ENCODE measurements at regions not wholly inside any gene's neighbourhood (a gene's known extent, or its start where the extent isn't known, plus 50 kb on each side); places are given as distances from the start of the nearest gene placed in this dataset.

- H2AFZ ChIP-seq (ENCODE audit: low read depth, low read length) = no peak overlapping the region
- no peaks in the 10 kb centered on the region for H3K27me3 ChIP-seq (ENCODE audit: insufficient read depth, low read depth, low read length)
- no peaks in the 10 kb centered on the region for H3K36me3 ChIP-seq (ENCODE audit: insufficient read depth, low read length)
- H3K4me3 ChIP-seq (ENCODE audit: low read length) = no peak overlapping the region
- H3K9me2 ChIP-seq (ENCODE audit: insufficient read depth, low read length) = no peaks in the 10 kb centered on the region
- H3K9ac ChIP-seq (ENCODE audit: low read length) = no peak overlapping the region
- no peaks in the 10 kb centered on the region for H3F3A ChIP-seq (ENCODE audit: insufficient read depth, low read length, poor library complexity, severe bottlenecking)
- TF ChIP-seq EP300 (conservative IDR thresholded peaks at IDR 0.05; ENCODE audit: poor library complexity, severe bottlenecking) (no peak), REST (IDR thresholded peaks at IDR 0.05; ENCODE audit: borderline replicate concordance) (no peak), CTCF (IDR thresholded peaks at IDR 0.05; ENCODE audit: poor library complexity, severe bottlenecking) (no peak), MXI1 (conservative IDR thresholded peaks at IDR 0.05; ENCODE audit: poor library complexity, severe bottlenecking) (no peak)
- no peaks in the 10 kb centered on the region for H3K9me3 ChIP-seq (ENCODE audit: low read length)
- H3K79me2 ChIP-seq (replicated peaks; ENCODE audit: insufficient read depth, low read length) = no peaks in the 10 kb centered on the region
- no peak overlapping the region for H3K4me2 ChIP-seq (ENCODE audit: low read length)
- H4K20me1 ChIP-seq (ENCODE audit: insufficient read depth) = no peaks in the 10 kb centered on the region
- H3K27ac ChIP-seq (ENCODE audit: low read length) = no peak overlapping the region
These were observed 548.0 kb upstream of the IGFBP7 start for GRCh38 chr4:57658188-57658587.

- Histone ChIP-seq H3K36me3 (ENCODE audit: insufficient read depth, low read length) (no peaks in the 10 kb centered on the region), H3K4me2 (ENCODE audit: low read length) (no peak overlapping the region), H2AFZ (ENCODE audit: low read depth, low read length) (no peak overlapping the region), H3K9me3 (ENCODE audit: low read length) (no peaks in the 10 kb centered on the region), H4K20me1 (ENCODE audit: insufficient read depth) (no peaks in the 10 kb centered on the region), H3F3A (ENCODE audit: insufficient read depth, low read length, poor library complexity, severe bottlenecking) (no peaks in the 10 kb centered on the region), H3K4me3 (ENCODE audit: low read length) (no peak overlapping the region), H3K27me3 (ENCODE audit: insufficient read depth, low read depth, low read length) (no peaks in the 10 kb centered on the region), H3K27ac (ENCODE audit: low read length) (no peak overlapping the region), H3K9ac (ENCODE audit: low read length) (no peak overlapping the region), H3K9me2 (ENCODE audit: insufficient read depth, low read length) (no peaks in the 10 kb centered on the region), H3K79me2 (replicated peaks; ENCODE audit: insufficient read depth, low read length) (no peaks in the 10 kb centered on the region)
- TF ChIP-seq POLR2AphosphoS5 (IDR thresholded peaks at IDR 0.05) (no peak), RAD21 (conservative IDR thresholded peaks at IDR 0.05) (no peak)
These were observed 545.2 kb upstream of the IGFBP7 start for GRCh38 chr4:57655342-57655741.

GRCh38 chr4:57652779-57653178 lies 542.6 kb upstream of the IGFBP7 start:
- TF ChIP-seq CTCF (IDR thresholded peaks at IDR 0.05; ENCODE audit: poor library complexity, severe bottlenecking) = no peak
- TF ChIP-seq EZH2 (IDR thresholded peaks at IDR 0.05; ENCODE audit: borderline replicate concordance, insufficient read depth, low read length, poor library complexity, severe bottlenecking) = no peak
- TF ChIP-seq REST (IDR thresholded peaks at IDR 0.05; ENCODE audit: borderline replicate concordance) = no peak
- TF ChIP-seq RAD21 (conservative IDR thresholded peaks at IDR 0.05) = no peak
- no peak for TF ChIP-seq EP300 (conservative IDR thresholded peaks at IDR 0.05; ENCODE audit: poor library complexity, severe bottlenecking)
- no peak for TF ChIP-seq TAF1 (IDR thresholded peaks at IDR 0.05; ENCODE audit: low read depth)
- TF ChIP-seq POLR2AphosphoS5 (IDR thresholded peaks at IDR 0.05) = no peak
- TF ChIP-seq SMC3 (conservative IDR thresholded peaks at IDR 0.05; ENCODE audit: poor library complexity) = no peak
- no peak for TF ChIP-seq MXI1 (conservative IDR thresholded peaks at IDR 0.05; ENCODE audit: poor library complexity, severe bottlenecking)
- no peak overlapping the region for H3K4me3 ChIP-seq (ENCODE audit: low read length)
- H2AFZ ChIP-seq (ENCODE audit: low read depth, low read length) = no peak overlapping the region
- no peaks in the 10 kb centered on the region for H3K79me2 ChIP-seq (replicated peaks; ENCODE audit: insufficient read depth, low read length)
- H3K9ac ChIP-seq (ENCODE audit: low read length) = no peak overlapping the region
- H3K27ac ChIP-seq (ENCODE audit: low read length) = no peak overlapping the region
- no peaks in the 10 kb centered on the region for H3K9me3 ChIP-seq (ENCODE audit: low read length)
- H3K36me3 ChIP-seq (ENCODE audit: insufficient read depth, low read length) = no peaks in the 10 kb centered on the region
- no peaks in the 10 kb centered on the region for H3K27me3 ChIP-seq (ENCODE audit: insufficient read depth, low read depth, low read length)
- H3K9me2 ChIP-seq (ENCODE audit: insufficient read depth, low read length) = no peaks in the 10 kb centered on the region
- no peak overlapping the region for H3K4me2 ChIP-seq (ENCODE audit: low read length)
- no peaks in the 10 kb centered on the region for H3F3A ChIP-seq (ENCODE audit: insufficient read depth, low read length, poor library complexity, severe bottlenecking)
- no peaks in the 10 kb centered on the region for H4K20me1 ChIP-seq (ENCODE audit: insufficient read depth)
